HG03460 (cell line): ENCODE measurements at regions not wholly inside any gene's neighbourhood (a gene's known extent, or its start where the extent isn't known, plus 50 kb on each side); places are given as distances from the start of the nearest gene placed in this dataset.

Source experiments
- ATAC-seq: cut with Tn5 transposase; IDR thresholded peaks from one replicate; pipeline ENCODE4 v1.9.1; 2021; ENCODE audit not compliant: unreplicated experiment

DNA sequence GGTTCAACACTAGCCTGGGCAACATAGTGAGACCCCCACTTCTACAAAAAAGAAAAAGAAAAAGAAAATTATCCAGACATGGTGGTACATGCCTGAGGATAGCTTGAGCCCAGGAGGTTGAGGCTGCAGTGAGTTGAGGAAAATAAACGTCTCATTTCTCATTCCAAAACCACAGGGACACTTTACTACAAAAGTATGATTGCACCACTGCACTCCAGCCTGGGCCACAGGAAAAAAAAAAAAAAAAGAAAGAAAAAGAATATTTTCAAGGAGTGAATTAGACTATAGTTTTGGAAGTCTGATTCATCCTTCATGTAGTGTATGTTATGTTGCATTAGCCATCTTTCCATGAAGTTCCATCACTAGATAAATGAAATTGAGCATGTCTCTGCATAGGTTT, 149.5 kb upstream of the THBS1 start:
- no peak for ATAC-seq

GRCh38 chr15:39432026-39432425, 148.9 kb upstream of the THBS1 start:
- ATAC-seq: no peak

DNA sequence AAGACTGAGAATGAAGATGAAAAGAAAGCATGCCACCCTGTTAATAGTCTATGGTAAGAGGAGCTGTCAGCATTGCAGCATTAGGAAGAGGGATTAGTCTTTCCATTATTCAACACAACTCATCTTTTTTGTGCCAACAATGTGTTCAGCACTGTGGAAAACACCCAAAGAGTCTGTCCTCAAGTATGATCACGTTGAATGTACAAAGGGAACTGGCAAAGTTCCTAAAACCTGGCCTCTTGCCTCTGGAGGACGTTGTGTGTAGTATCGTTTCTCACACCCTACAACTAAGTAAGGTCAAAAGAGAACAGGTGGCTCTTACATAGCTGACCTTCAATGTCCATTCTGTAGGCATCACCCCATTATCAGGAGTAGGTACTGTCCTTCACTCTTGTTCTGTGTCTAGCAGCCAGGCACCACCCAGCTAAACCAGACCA, 147.9 kb upstream of the THBS1 start:
- ATAC-seq: no peak

GRCh38 chr15:39433376-39433775, 147.5 kb upstream of the THBS1 start:
- ATAC-seq: no peak

- no peak for ATAC-seq
Measured at GRCh38 chr15:39434163-39434562, 146.7 kb upstream of the THBS1 start.

DNA sequence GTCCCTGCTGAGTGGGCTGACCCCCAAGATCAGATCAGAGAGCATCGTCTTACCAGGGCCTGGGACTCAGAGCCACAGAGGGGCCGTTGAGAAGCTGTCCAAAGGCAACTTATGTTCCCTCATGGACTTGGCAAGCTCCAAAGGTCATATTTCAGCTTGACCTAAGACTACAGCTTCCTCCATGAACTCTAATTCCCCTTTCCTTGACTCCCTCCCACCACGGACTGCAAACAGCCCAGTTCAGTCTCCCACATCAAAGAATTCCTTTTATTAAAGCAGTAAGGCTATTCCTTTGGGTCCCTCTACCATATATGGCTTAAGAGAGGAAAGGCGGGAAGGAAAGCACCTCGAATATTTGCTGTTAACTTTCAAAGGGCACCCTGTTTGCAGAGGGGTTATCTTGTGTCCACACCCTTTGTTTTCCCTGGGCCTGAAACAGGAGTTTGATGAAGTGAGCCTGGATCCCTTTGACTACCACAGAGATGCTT, 146.1 kb upstream of the THBS1 start:
- ATAC-seq: no peak

DNA sequence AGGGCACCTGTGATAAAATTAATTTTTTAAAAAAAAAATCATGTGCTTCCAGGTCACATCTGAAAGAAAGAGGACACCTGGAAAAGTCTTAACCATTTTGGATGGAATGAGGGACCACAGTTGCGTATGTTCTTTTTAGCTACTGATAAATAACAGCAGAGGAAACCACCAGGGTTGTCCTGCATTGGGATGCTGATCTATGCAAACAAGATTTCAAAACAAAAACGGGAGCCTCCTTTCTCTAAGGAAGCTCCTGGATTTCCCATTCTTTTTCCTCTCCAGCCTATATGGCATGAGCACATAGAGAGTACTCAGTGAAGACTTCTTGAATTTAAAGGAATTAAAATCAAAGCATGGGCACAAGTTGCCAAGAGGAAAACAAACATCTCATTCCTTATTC, 145.6 kb upstream of the THBS1 start:
- no peak for ATAC-seq

GRCh38 chr15:39438260-39438659, 142.6 kb upstream of the THBS1 start:
- no peak for ATAC-seq

- ATAC-seq: no peak
Measured at GRCh38 chr15:39438799-39439592, 141.9 kb upstream of the THBS1 start.

- no peak for ATAC-seq
Measured at GRCh38 chr15:39442898-39443297, 138.0 kb upstream of the THBS1 start.

DNA sequence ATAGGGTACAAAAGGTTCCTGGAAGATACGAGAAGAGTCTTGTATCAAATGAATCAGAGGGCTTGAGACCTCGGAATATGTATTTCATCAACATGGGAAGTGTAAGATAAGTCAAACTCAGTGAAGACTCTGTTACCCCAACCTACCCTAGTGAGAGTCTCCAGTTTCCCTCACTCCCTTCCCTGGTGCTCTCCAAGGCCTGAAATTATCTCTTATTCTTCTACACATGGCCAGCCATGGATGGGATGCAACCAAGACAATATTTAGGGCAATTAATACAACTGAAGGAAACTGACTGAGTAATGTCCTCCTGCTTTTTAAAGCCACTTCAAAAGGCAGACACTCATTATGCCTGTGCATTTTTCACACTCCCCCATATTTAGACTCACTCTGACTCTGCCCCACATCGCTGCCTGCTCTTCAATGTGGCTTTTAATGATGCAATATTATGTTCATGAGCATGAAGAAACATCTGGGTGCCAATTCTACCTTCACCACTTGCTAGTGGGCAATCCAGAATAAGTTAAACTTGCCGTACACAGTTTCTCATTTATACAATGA, 137.1 kb upstream of the THBS1 start:
- ATAC-seq: no peak

- ATAC-seq: no peak
Measured at GRCh38 chr15:39444735-39445470, 136.0 kb upstream of the THBS1 start.

GRCh38 chr15:39445931-39446330, 134.9 kb upstream of the THBS1 start:
- no peak for ATAC-seq

DNA sequence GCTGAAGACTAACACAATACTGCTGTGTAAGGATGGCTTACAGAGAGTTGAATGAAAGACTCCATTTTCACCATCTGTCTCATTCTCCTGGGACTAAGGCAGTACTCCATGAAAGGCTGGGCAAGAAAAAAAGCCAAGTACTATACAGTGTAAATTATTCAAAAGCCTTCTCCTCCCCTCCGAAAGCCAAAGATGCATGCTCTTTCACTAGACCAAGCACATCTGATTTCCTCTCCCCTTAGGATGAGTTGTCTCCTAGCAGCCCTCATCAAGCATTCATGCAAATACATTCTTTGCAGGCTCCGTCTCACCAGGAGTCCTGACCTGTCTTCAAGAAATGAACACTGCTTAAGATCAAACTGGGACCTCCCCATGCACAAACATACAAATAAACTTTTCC, 133.5 kb upstream of the THBS1 start:
- no peak for ATAC-seq

DNA sequence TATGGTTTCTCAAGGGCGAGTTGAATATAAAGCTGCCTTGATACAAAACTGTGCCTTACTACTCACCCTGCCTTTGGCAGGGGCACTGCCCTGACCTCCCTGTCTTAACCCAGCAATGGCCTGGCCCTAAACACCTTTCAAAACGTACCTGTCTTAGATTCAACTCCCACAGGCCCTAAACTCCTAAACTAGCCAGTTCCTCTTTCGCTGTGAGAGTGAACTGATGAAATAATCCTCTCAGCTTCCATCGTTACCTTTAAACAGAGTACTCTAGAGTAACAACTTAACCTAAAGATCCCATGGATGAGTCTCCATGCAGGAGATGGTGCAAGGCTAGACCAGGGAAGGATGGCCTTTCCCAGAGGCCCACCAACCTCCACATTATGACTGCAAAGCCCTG, 133.0 kb upstream of the THBS1 start:
- no peak for ATAC-seq

DNA sequence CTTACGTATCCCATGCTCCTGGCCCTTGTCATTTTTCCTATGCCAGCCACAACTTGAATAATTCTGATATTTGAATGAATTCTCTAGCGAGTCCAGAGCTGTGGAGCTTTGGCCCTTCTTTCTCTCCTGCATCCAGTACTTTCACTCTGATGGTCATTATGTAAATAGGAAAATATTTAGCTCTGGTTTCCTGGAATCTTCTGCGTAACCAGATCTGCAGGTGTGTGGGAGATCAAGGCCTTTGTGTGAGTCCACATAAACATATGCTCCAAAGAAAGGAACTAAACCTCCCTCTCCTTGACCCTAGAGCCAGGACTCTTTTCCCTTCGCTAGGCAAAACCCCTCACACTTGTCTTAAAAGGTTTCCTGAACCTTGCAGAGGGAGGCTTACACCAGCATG, 132.5 kb upstream of the THBS1 start:
- no peak for ATAC-seq

DNA sequence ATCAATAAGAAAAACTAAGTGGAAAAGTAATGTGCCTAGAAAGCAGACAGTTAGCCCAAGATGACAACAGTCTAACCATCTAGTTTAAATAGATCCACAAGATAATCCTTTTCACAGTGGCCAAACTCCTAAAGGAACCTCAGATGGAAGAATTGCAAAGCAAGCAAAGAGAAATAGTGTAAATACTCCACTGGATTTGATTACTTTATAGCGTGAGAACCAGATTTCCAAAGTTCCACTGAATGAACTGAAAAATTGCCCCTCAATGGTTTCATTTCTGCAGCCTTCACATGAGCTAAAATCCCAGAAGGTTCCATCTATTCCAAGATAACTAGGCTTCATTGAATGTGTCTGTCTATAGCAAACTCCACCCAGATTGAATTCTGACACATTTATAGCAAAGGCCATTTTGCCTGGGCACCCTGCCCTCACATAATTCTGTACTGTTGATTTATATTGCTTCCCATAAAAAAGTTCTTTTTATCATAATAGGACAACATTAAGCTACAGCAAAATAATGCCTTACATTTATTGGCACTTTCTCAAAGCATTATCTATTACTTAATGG, 129.7 kb upstream of the THBS1 start:
- no peak for ATAC-seq

DNA sequence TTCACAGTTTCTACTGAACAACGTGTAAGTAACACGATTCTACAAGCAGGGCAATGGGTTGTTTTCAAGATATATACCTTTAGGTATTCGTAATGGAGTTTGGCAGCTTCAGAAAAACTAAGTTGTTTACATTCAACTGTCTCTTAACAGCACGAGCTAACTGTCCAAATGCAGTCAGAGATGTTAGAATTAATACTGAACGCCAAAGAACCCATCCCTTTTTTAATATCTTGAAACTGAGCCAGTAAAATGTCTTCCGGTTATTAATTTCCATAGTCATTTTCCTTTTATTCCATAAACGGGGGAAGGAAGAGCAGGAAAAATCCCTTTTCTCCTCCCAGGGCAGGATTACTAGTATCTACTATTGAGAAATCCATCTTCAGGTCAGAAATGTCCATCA, 129.0 kb upstream of the THBS1 start:
- no peak for ATAC-seq

DNA sequence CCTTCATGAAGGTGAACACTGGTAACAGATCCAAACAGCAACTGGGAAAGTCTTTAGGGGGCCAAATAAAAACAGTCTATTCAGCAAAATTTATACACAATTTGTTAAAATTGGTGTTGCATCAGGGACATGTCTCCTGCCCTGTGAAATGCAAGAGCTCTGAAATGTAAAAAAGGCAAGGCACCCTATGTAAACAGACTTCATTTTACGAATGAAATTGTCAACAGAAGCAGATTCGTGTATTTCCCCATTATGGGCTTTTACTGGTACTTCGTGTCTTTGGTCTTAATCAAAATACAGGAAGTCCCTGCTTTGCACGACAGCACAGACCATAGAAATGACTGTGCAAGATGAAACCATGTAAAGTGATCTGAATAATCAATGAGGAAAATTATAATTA, 127.3 kb upstream of the THBS1 start:
- peak; percentile 75 for ATAC-seq

- ATAC-seq: no peak
Measured at GRCh38 chr15:39454189-39454986, 126.5 kb upstream of the THBS1 start.

- no peak for ATAC-seq
Measured at GRCh38 chr15:39455471-39455991, 125.3 kb upstream of the THBS1 start.
